GM23338 (cell line): ENCODE measurements at regions not wholly inside any gene's neighbourhood (a gene's known extent, or its start where the extent isn't known, plus 50 kb on each side); places are given as distances from the start of the nearest gene placed in this dataset.

Experiments
- CREB1 ChIP-seq: fragments of 250-450 bp; sonication (Bioruptor Pico); IDR thresholded peaks from 2 replicates; pipeline ENCODE4 v1.5.0; 2020; ENCODE audit warnings: low read depth, mild to moderate bottlenecking, moderate library complexity
- CTCF ChIP-seq, 2 experiments: fragments of 200-600 bp in 1 of 2; sonication (generic) in 1 of 2; conservative IDR thresholded peaks; 2 replicates each; pipeline versions ENCODE4 v1.5.1 to v1.6.1; 2016 to 2017; ENCODE audit warnings: antibody characterized with exemption in 2 of 2, low read depth in 2 of 2, mild to moderate bottlenecking in 2 of 2, moderate library complexity in 1 of 2
- EZH2 ChIP-seq: fragments of 200-600 bp; sonication (generic); IDR thresholded peaks from one replicate; pipeline ENCODE4 v1.8.0; 2017; ENCODE audit warnings: antibody characterized with exemption, mild to moderate bottlenecking, low read depth; ENCODE audit not compliant: unreplicated experiment
- EZH2phosphoT487 ChIP-seq: fragments of 200-600 bp; sonication (generic); IDR thresholded peaks from one replicate; pipeline ENCODE4 v1.8.1; 2018; ENCODE audit warnings: antibody characterized with exemption; ENCODE audit not compliant: unreplicated experiment
- JUNB ChIP-seq: IDR thresholded peaks from one replicate; pipeline ENCODE4 v1.6.1; 2016; ENCODE audit warnings: antibody characterized with exemption; ENCODE audit not compliant: unreplicated experiment
- POLR2AphosphoS5 ChIP-seq: IDR thresholded peaks from 2 replicates; pipeline ENCODE4 v1.6.1; 2016; ENCODE audit warnings: antibody characterized with exemption, low read depth
- TF ChIP-seq, protein P1 (sequence below): IDR thresholded peaks from one replicate; pipeline ENCODE4 v1.6.1; 2018; ENCODE audit warnings: antibody characterized with exemption; ENCODE audit not compliant: unreplicated experiment

GRCh38 chr20:48180618-48181017 is 395.3 kb upstream of the SULF2 start:
- TF ChIP-seq CTCF (conservative IDR thresholded peaks at IDR 0.05; ENCODE audit: low read depth in 2 of 2) (no peak), CREB1 (CRISPR knock-in tag) (no peak), POLR2AphosphoS5 (no peak), EZH2 (no peak), EZH2phosphoT487 (no peak), JUNB (no peak)
- TF ChIP-seq, protein P1, sequence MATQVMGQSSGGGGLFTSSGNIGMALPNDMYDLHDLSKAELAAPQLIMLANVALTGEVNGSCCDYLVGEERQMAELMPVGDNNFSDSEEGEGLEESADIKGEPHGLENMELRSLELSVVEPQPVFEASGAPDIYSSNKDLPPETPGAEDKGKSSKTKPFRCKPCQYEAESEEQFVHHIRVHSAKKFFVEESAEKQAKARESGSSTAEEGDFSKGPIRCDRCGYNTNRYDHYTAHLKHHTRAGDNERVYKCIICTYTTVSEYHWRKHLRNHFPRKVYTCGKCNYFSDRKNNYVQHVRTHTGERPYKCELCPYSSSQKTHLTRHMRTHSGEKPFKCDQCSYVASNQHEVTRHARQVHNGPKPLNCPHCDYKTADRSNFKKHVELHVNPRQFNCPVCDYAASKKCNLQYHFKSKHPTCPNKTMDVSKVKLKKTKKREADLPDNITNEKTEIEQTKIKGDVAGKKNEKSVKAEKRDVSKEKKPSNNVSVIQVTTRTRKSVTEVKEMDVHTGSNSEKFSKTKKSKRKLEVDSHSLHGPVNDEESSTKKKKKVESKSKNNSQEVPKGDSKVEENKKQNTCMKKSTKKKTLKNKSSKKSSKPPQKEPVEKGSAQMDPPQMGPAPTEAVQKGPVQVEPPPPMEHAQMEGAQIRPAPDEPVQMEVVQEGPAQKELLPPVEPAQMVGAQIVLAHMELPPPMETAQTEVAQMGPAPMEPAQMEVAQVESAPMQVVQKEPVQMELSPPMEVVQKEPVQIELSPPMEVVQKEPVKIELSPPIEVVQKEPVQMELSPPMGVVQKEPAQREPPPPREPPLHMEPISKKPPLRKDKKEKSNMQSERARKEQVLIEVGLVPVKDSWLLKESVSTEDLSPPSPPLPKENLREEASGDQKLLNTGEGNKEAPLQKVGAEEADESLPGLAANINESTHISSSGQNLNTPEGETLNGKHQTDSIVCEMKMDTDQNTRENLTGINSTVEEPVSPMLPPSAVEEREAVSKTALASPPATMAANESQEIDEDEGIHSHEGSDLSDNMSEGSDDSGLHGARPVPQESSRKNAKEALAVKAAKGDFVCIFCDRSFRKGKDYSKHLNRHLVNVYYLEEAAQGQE, result no peak
